Heart right ventricle (tissue), 16 donors: ENCODE measurements at regions not wholly inside any gene's neighbourhood (a gene's known extent, or its start where the extent isn't known, plus 50 kb on each side); places are given as distances from the start of the nearest gene placed in this dataset.

Experiments used
- ATAC-seq, 8 donors: fragments of 200-7000 bp; cut with Tn5 transposase; one replicate each; pipeline ENCODE4 v1.9.1; 2020; ENCODE audit warnings: mild to moderate bottlenecking in 8 of 8, moderate library complexity in 8 of 8, moderate number of reproducible peaks in 1 of 8
- DNase-seq, 2 donors: peaks; one replicate each; pipeline ENCODE4 v3.0.0-alpha.2; 2020
- H3K27ac ChIP-seq, 10 donors: fragments of 200-600 bp; sonication (generic) in 2 of 10; one replicate each; pipeline versions ENCODE4 v1.5.0 to v1.8.0; 2020 to 2022; ENCODE audit warnings: mild to moderate bottlenecking in 3 of 10
- H3K27me3 ChIP-seq, 7 donors: fragments of 200-600 bp; one replicate each; pipeline ENCODE4 v1.8.0; 2021 to 2022; ENCODE audit warnings: mild to moderate bottlenecking in 2 of 7
- H3K36me3 ChIP-seq, 9 donors: fragments of 200-600 bp; sonication (generic) in 1 of 9; one replicate each; pipeline versions ENCODE4 v1.5.0 to v1.8.0; 2020 to 2022; ENCODE audit warnings: mild to moderate bottlenecking in 2 of 9
- H3K4me1 ChIP-seq, 9 donors: fragments of 200-600 bp; sonication (generic) in 1 of 9; one replicate each; pipeline versions ENCODE4 v1.5.0 to v1.8.0; 2020 to 2022; ENCODE audit warnings: mild to moderate bottlenecking in 4 of 9
- H3K4me3 ChIP-seq, 10 donors: fragments of 200-600 bp; sonication (generic) in 2 of 10; one replicate each; pipeline versions ENCODE4 v1.5.0 to v1.8.0; 2020 to 2022; ENCODE audit warnings: mild to moderate bottlenecking in 7 of 10, moderate library complexity in 2 of 10
- H3K9me3 ChIP-seq, 11 donors: fragments of 200-600 bp in 10 of 11; sonication (generic) in 2 of 11; one replicate each; pipeline versions ENCODE4 v1.5.0 to v1.8.0; 2013 to 2022; ENCODE audit warnings: mild to moderate bottlenecking in 2 of 11, control low read depth in 1 of 11, moderate library complexity in 1 of 11
- CTCF ChIP-seq, 9 donors: fragments of 200-600 bp; sonication (generic) in 2 of 9; IDR thresholded peaks; one replicate each; pipeline versions ENCODE4 v1.5.0 to v1.8.0; 2021 to 2022; ENCODE audit warnings: antibody characterized with exemption in 9 of 9, mild to moderate bottlenecking in 5 of 9, moderate library complexity in 1 of 9
- WGBS, 2 donors: extraction: QIAGEN DNeasy Blood & Tissue Kit; methylation state at CpG; one replicate each; pipeline ENCODE4 v1.1.7; 2013; ENCODE audit warnings: inconsistent platforms in 1 of 2; 5-methylcytosine and 5-hydroxymethylcytosine counted together
- intact Hi-C, 10 donors: fragments of 100-400 bp; cut with DNase I; formaldehyde crosslinking; loops; one replicate each; pipeline versions ENCODE4 v1.11.1 to v1.14.2; 2022
- donor health status: Arrhythmogenic right ventricular cardiomyopathy.
- donor health status: ischemic (EF 13 %, LVEDD 7.1; RV severe dilation, severe dysfunction).
- donor health status: healthy with polysubstance abuse.
- donor health status: DM: no; HTN: yes; CAD: no.
- donor health status: DM: no; HTN: no; CAD: no.
- donor health status: ischemic (EF 25% LVEDD 6.9; RV normal size, moderate dysfunction).
- donor health status: ischemic (EF 25% LVEDD 5.7; RV mildly dilated, moderate dysfunction).
- donor health status: healthy.
- donor health status: DM: yes; HTN: yes; CAD: no.
- donor health status: Ischemic cardiomyopathy.
- donor health status: ischemic (EF 35%, LVEDD 5.7; RV mildly dilated, moderate dysfunction).
- donor health status: nonischemic (EF 11% LVEDD 7.7; RV severe dilation, severe dysfunction).
- donor health status: DM: yes; HTN: yes; CAD: no.
- donor health status: PGD.
- donor health status: ischemic (EF 29% LVEDD 5.4; RV normal size, mild dysfunction).
- donor health status: nonischemic (EF 23%, LVEDD 6.1; RV moderate dilation, normal function).

- ATAC-seq (peak in 6 of 8 donors; percentile 55 to 84 (median 62)), DNase-seq (no peak)
- intact Hi-C loops, result no loop called here
- H3K36me3 ChIP-seq, result no peaks in the 10 kb centered on the region
- TF ChIP-seq CTCF (IDR thresholded peaks at IDR 0.05), result no peak
- H3K4me1 ChIP-seq, result peaks cover 0 to 46% (median 0%) of the 10 kb centered on the region in 9 donors
- no peaks in the 10 kb centered on the region for H3K9me3 ChIP-seq
- WGBS, 2 donors, result 64 to 81% methylated on average over 4 of the region's 4 CpGs
- peaks cover 0 to 11% (median 0%) of the 10 kb centered on the region in 7 donors for H3K27me3 ChIP-seq
- no peak overlapping the region for H3K27ac ChIP-seq
- H3K4me3 ChIP-seq, result no peak overlapping the region
Observed at GRCh38 chr15:70530503-70530902, 232.9 kb downstream of the UACA start.

GRCh38 chr15:70530017-70530499, 233.3 kb downstream of the UACA start:
- H3K36me3 ChIP-seq, result no peaks in the 10 kb centered on the region
- H3K27ac ChIP-seq, result no peak overlapping the region
- H3K4me1 ChIP-seq, result peaks cover 0 to 43% (median 0%) of the 10 kb centered on the region in 9 donors
- peaks cover 0 to 9% (median 0%) of the 10 kb centered on the region in 7 donors for H3K27me3 ChIP-seq
- DNase-seq (peak in 1 of 2 donors; percentile 38), ATAC-seq (peak; percentile 12 to 91 (median 84))
- H3K9me3 ChIP-seq, result no peaks in the 10 kb centered on the region
- 83 to 89% methylated on average over 5 of the region's 5 CpGs for WGBS, 2 donors
- no peak overlapping the region for H3K4me3 ChIP-seq
- intact Hi-C loops, result no loop called here
- TF ChIP-seq CTCF (IDR thresholded peaks at IDR 0.05), result no peak

DNA sequence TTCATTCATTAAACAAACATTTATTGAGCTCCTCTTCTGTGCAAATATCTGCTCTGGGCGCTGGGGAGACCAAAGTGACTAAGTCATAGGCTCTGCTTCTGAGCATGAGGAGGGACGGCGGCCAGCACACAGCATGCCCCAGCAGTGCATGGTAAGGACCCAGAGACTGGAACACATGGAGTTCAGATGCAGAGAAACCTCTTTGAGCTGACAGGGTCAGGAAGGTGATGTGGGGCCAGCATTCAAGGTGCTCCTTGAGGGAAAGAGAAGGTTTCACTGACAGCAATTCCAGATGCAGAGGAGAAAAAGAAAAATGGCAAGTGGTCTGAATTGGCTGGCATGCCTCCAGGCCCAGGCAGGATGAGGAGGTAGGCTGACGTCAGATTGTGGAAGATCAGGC, 234.5 kb downstream of the UACA start:
- no peak for TF ChIP-seq CTCF (IDR thresholded peaks at IDR 0.05)
- intact Hi-C loops, result no loop called here
- H3K27me3 ChIP-seq, result peaks cover 0 to 9% (median 0%) of the 10 kb centered on the region in 7 donors
- H3K27ac ChIP-seq, result peak overlapping the region in 1 of 10 donors; percentile 64
- ATAC-seq (no peak), DNase-seq (no peak)
- no peak overlapping the region for H3K4me3 ChIP-seq
- WGBS, 2 donors, result 76 to 90% methylated on average over 4 of the region's 4 CpGs
- no peaks in the 10 kb centered on the region for H3K9me3 ChIP-seq
- H3K4me1 ChIP-seq, result peaks cover 0 to 36% (median 0%) of the 10 kb centered on the region in 9 donors
- no peaks in the 10 kb centered on the region for H3K36me3 ChIP-seq

DNA sequence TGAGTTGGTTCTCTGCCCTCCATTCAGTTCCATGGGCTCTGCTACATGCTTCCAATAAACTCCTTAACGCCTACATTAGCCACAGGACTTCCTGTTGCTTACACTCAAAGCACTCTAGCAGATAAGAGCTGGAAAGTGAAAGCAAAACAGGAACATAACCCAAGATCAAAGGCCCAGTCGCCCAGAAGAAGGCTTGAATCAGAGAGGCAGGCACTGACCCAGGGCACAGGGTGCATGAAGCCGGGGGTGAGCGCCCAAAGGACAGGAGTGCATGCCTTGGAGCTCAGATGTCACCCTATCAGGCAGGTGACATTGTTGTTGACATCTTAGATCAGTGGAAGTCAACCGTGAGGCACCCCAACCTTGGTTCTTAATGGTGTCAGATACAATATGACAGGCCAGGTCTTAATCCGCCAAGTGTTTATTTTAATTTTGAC, 235.1 kb downstream of the UACA start:
- H3K27ac ChIP-seq, result peak overlapping the region in 1 of 10 donors; percentile 64
- intact Hi-C loops, result no loop called here
- TF ChIP-seq CTCF (IDR thresholded peaks at IDR 0.05), result no peak

More for the DNA sequence above, 235.1 kb downstream of the UACA start:
- no peak for DNase-seq
- Histone ChIP-seq H3K4me1 (peaks cover 0 to 36% (median 0%) of the 10 kb centered on the region in 9 donors), H3K36me3 (no peaks in the 10 kb centered on the region), H3K27me3 (peaks cover 0 to 9% (median 0%) of the 10 kb centered on the region in 7 donors), H3K9me3 (no peaks in the 10 kb centered on the region), H3K4me3 (no peak overlapping the region)
- WGBS, 2 donors, result 68 to 70% methylated on average over 6 of the region's 6 CpGs
- ATAC-seq, result peak in 4 of 8 donors; percentile 42 to 76 (median 66)
